Right cardiac atrium (tissue), 5 donors: ENCODE measurements at regions not wholly inside any gene's neighbourhood (a gene's known extent, or its start where the extent isn't known, plus 50 kb on each side); places are given as distances from the start of the nearest gene placed in this dataset.

Experiments used
- ATAC-seq, 2 donors: fragments of 200-7000 bp; cut with Tn5 transposase; one replicate each; pipeline versions ENCODE4 v1.8.0 to v1.9.1; 2020; ENCODE audit warnings: moderate library complexity in 2 of 2, mild to moderate bottlenecking in 1 of 2
- DNase-seq, 3 donors: peaks; one replicate each; pipeline ENCODE4 v3.0.0-alpha.2; 2020
- H3K27ac ChIP-seq: one replicate; pipeline ENCODE4 v1.5.1; 2013; ENCODE audit warnings: mild to moderate bottlenecking, low read length, control low read depth, moderate library complexity
- H3K27me3 ChIP-seq: one replicate; pipeline ENCODE4 v1.6.1; 2013; ENCODE audit not compliant: control insufficient read depth, insufficient read depth
- H3K4me1 ChIP-seq: one replicate; pipeline ENCODE4 v1.6.1; 2013; ENCODE audit warnings: low read length; ENCODE audit not compliant: control insufficient read depth, insufficient read depth
- H3K4me3 ChIP-seq: one replicate; pipeline ENCODE4 v1.5.1; 2013; ENCODE audit warnings: low read length, control low read depth
- H3K9me3 ChIP-seq: one replicate; pipeline ENCODE4 v1.6.1; 2013; ENCODE audit warnings: low read length; ENCODE audit not compliant: control insufficient read depth
- WGBS: extraction: QIAGEN DNeasy Blood & Tissue Kit; methylation state at CpG from one replicate; pipeline ENCODE4 v1.1.7; 2013; 5-methylcytosine and 5-hydroxymethylcytosine counted together
- intact Hi-C, 4 donors: fragments of 100-400 bp; cut with DNase I; formaldehyde crosslinking; loops; one replicate each; pipeline versions ENCODE4 v1.11.0 to v1.14.0; 2022 to 2023
- donor health status: healthy with polysubstance abuse.
- donor health status: DM: no; HTN: yes; CAD: no.
- donor health status: DM: no; HTN: no; CAD: no.
- donor health status: DM: no; HTN: yes; CAD: no; lungs with severe emphysema.
- donor health status: DM: yes; HTN: yes; CAD: no.

- Histone ChIP-seq H3K4me1 (no peaks in the 10 kb centered on the region), H3K27ac (no peak overlapping the region), H3K4me3 (no peak overlapping the region), H3K27me3 (no peaks in the 10 kb centered on the region), H3K9me3 (no peaks in the 10 kb centered on the region)
- 90% methylated on average over 3 of the region's 3 CpGs for WGBS
- no peak for DNase-seq
- ATAC-seq: no peak
- intact Hi-C loops: no loop called here
These were observed 70.6 kb downstream of the RSL24D1 start for GRCh38 chr15:55126111-55126510.

GRCh38 chr15:55124616-55125015, 72.1 kb downstream of the RSL24D1 start:
- no peaks in the 10 kb centered on the region for H3K4me1 ChIP-seq
- intact Hi-C loops: no loop called here
- WGBS: 41% methylated on average over 5 of the region's 5 CpGs
- H3K27ac ChIP-seq: no peak overlapping the region
- ATAC-seq: no peak
- no peak overlapping the region for H3K4me3 ChIP-seq
- DNase-seq: no peak
- no peaks in the 10 kb centered on the region for H3K9me3 ChIP-seq
- no peaks in the 10 kb centered on the region for H3K27me3 ChIP-seq

- DNase-seq: no peak
- H3K27me3 ChIP-seq: no peaks in the 10 kb centered on the region
- H3K9me3 ChIP-seq: no peaks in the 10 kb centered on the region
- intact Hi-C loops: no loop called here
- H3K4me3 ChIP-seq: no peak overlapping the region
- H3K4me1 ChIP-seq: no peaks in the 10 kb centered on the region
- ATAC-seq: no peak
- 91% methylated on average over 2 of the region's 2 CpGs for WGBS
- no peak overlapping the region for H3K27ac ChIP-seq
These were observed 78.3 kb downstream of the RSL24D1 start for GRCh38 chr15:55118344-55118870.

- H3K27ac ChIP-seq: no peak overlapping the region
- no peaks in the 10 kb centered on the region for H3K9me3 ChIP-seq
- H3K27me3 ChIP-seq: no peaks in the 10 kb centered on the region
- no peak overlapping the region for H3K4me3 ChIP-seq
- H3K4me1 ChIP-seq: no peaks in the 10 kb centered on the region
- ATAC-seq (no peak), DNase-seq (no peak)
- intact Hi-C loops: no loop called here
- 42% methylated on average over 2 of the region's 2 CpGs for WGBS
These were observed 80.1 kb downstream of the RSL24D1 start for GRCh38 chr15:55116636-55117035.

GRCh38 chr15:55113736-55114135, 83.0 kb downstream of the RSL24D1 start:
- intact Hi-C loops: no loop called here
- DNase-seq (no peak), ATAC-seq (no peak)
- no peaks in the 10 kb centered on the region for H3K4me1 ChIP-seq
- 71% methylated on average over 3 of the region's 3 CpGs for WGBS
- no peaks in the 10 kb centered on the region for H3K27me3 ChIP-seq
- no peak overlapping the region for H3K27ac ChIP-seq
- no peaks in the 10 kb centered on the region for H3K9me3 ChIP-seq
- H3K4me3 ChIP-seq: no peak overlapping the region

GRCh38 chr15:55112706-55113105, 84.0 kb downstream of the RSL24D1 start:
- intact Hi-C loops: no loop called here
- no peak for ATAC-seq

GRCh38 chr15:55110446-55110845, 86.3 kb downstream of the RSL24D1 start:
- H3K9me3 ChIP-seq: no peaks in the 10 kb centered on the region
- ATAC-seq (no peak), DNase-seq (no peak)
- intact Hi-C loops: no loop called here
- no peaks in the 10 kb centered on the region for H3K27me3 ChIP-seq
- no peaks in the 10 kb centered on the region for H3K4me1 ChIP-seq
- 34% methylated on average over 3 of the region's 3 CpGs for WGBS
- no peak overlapping the region for H3K4me3 ChIP-seq
- no peak overlapping the region for H3K27ac ChIP-seq

More at GRCh38 chr15:55112706-55113105, 84.0 kb downstream of the RSL24D1 start:
- Histone ChIP-seq H3K4me1 (no peaks in the 10 kb centered on the region), H3K9me3 (no peaks in the 10 kb centered on the region), H3K4me3 (no peak overlapping the region), H3K27ac (no peak overlapping the region), H3K27me3 (no peaks in the 10 kb centered on the region)
- no peak for DNase-seq
- 57% methylated on average over 1 of the region's 1 CpG for WGBS

GRCh38 chr15:55108858-55109518, 87.8 kb downstream of the RSL24D1 start:
- 17% methylated on average over 9 of the region's 9 CpGs for WGBS

GRCh38 chr15:55108448-55108847, 88.3 kb downstream of the RSL24D1 start:
- Histone ChIP-seq H3K27ac (no peak overlapping the region), H3K4me1 (no peaks in the 10 kb centered on the region), H3K27me3 (no peaks in the 10 kb centered on the region), H3K9me3 (no peaks in the 10 kb centered on the region), H3K4me3 (no peak overlapping the region)
- DNase-seq (no peak), ATAC-seq (peak in 1 of 2 donors; percentile 28)
- WGBS: 57% methylated on average over 5 of the region's 5 CpGs
- intact Hi-C loops: no loop called here

More at GRCh38 chr15:55108858-55109518, 87.8 kb downstream of the RSL24D1 start:
- no peak overlapping the region for H3K27ac ChIP-seq
- H3K4me1 ChIP-seq: no peaks in the 10 kb centered on the region
- peak; percentile 59 to 87 (median 87) for DNase-seq
- H3K4me3 ChIP-seq: no peak overlapping the region
- intact Hi-C loops: no loop called here
- peak in 1 of 2 donors; percentile 73 for ATAC-seq
- H3K27me3 ChIP-seq: no peaks in the 10 kb centered on the region
- H3K9me3 ChIP-seq: no peaks in the 10 kb centered on the region

- no peak for DNase-seq
- no peaks in the 10 kb centered on the region for H3K27me3 ChIP-seq
- no peak for ATAC-seq
- H3K4me1 ChIP-seq: no peaks in the 10 kb centered on the region
- H3K27ac ChIP-seq: no peak overlapping the region
- intact Hi-C loops: no loop called here
- no peaks in the 10 kb centered on the region for H3K9me3 ChIP-seq
- no peak overlapping the region for H3K4me3 ChIP-seq
- 81% methylated on average over 3 of the region's 3 CpGs for WGBS
These were observed 90.6 kb downstream of the RSL24D1 start for GRCh38 chr15:55106155-55106554.

GRCh38 chr15:55094136-55094535, 102.6 kb downstream of the RSL24D1 start:
- Histone ChIP-seq H3K4me3 (no peak overlapping the region), H3K4me1 (no peaks in the 10 kb centered on the region), H3K27me3 (no peaks in the 10 kb centered on the region), H3K27ac (no peak overlapping the region), H3K9me3 (no peaks in the 10 kb centered on the region)
- 53% methylated on average over 2 of the region's 2 CpGs for WGBS
- intact Hi-C loops: no loop called here
- DNase-seq (no peak), ATAC-seq (no peak)

GRCh38 chr15:55088207-55088606, 108.5 kb downstream of the RSL24D1 start:
- no peak for DNase-seq
- Histone ChIP-seq H3K9me3 (no peaks in the 10 kb centered on the region), H3K4me1 (no peaks in the 10 kb centered on the region), H3K27ac (no peak overlapping the region), H3K4me3 (no peak overlapping the region), H3K27me3 (no peaks in the 10 kb centered on the region)
- ATAC-seq: no peak
- intact Hi-C loops: no loop called here
